ENCODE measurements at regions not wholly inside any gene's neighbourhood (a gene's known extent, or its start where the extent isn't known, plus 50 kb on each side); places are given as distances from the start of the nearest gene placed in this dataset.
"Not testable (repeated sequence)": the region's sequence is repeated elsewhere in the genome, so short reads cannot be mapped to it uniquely, and the experiment has no call there.

GRCh38 chr5:39670955-39671354, 246.2 kb upstream of the DAB2 start:
- DNase-seq (no peak), ATAC-seq (no peak)
- Mint-ChIP-seq H3K4me1 (ENCODE audit: low read depth) (no peaks in the 10 kb centered on the region), H3K36me3 (ENCODE audit: insufficient read depth) (no peaks in the 10 kb centered on the region), H3K9me3 (no peaks in the 10 kb centered on the region), H3K4me3 (no peak overlapping the region), H3K27me3 (ENCODE audit: low read depth) (peaks cover 13% of the 10 kb centered on the region)

GRCh38 chr5:39670391-39670790, 245.6 kb upstream of the DAB2 start:
- no peaks in the 10 kb centered on the region for H3K9me3 Mint-ChIP-seq
- no peaks in the 10 kb centered on the region for H3K4me1 Mint-ChIP-seq (ENCODE audit: low read depth)
- DNase-seq (no peak), ATAC-seq (no peak)
- no peaks in the 10 kb centered on the region for H3K36me3 Mint-ChIP-seq (ENCODE audit: insufficient read depth)
- H3K4me3 Mint-ChIP-seq, result no peak overlapping the region
- peaks cover 12% of the 10 kb centered on the region for H3K27me3 Mint-ChIP-seq (ENCODE audit: low read depth)

DNA sequence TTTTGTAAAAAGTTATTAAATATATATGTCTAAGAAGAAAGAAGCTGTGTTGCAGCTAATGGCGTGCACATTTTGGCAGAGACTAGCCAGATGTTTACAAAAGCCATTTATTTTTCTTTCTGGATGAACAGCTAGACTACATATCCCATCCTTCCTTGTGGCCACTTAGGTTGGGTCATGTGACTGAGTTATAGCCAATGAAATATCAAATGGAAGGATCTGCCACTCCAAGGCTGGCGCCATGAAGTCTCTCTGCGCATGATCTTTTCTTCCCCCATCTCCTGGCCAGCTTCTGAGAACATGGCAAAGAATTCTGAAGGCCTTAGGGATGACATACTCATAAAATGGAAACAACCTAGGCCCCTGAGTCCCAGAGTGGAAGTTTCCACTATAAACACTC, 244.2 kb upstream of the DAB2 start:
- H3K36me3 Mint-ChIP-seq (ENCODE audit: insufficient read depth), result no peaks in the 10 kb centered on the region
- ATAC-seq, result no peak

GRCh38 chr5:39665328-39665727, 240.5 kb upstream of the DAB2 start:
- Mint-ChIP-seq H3K27me3 (ENCODE audit: low read depth) (peaks cover 4% of the 10 kb centered on the region), H3K9me3 (no peaks in the 10 kb centered on the region), H3K36me3 (ENCODE audit: insufficient read depth) (no peaks in the 10 kb centered on the region), H3K4me1 (ENCODE audit: low read depth) (peaks cover 7% of the 10 kb centered on the region), H3K4me3 (no peak overlapping the region)
- no peak for DNase-seq
- no peak for ATAC-seq

More for the DNA sequence above, 244.2 kb upstream of the DAB2 start:
- no peak for DNase-seq
- Mint-ChIP-seq H3K9me3 (no peaks in the 10 kb centered on the region), H3K4me1 (ENCODE audit: low read depth) (no peaks in the 10 kb centered on the region), H3K4me3 (no peak overlapping the region), H3K27me3 (ENCODE audit: low read depth) (peaks cover 10% of the 10 kb centered on the region)

- DNase-seq (no peak), ATAC-seq (no peak)
- peaks cover 19% of the 10 kb centered on the region for H3K4me1 Mint-ChIP-seq (ENCODE audit: low read depth)
- no peaks in the 10 kb centered on the region for H3K9me3 Mint-ChIP-seq
- H3K4me3 Mint-ChIP-seq, result no peak overlapping the region
- H3K36me3 Mint-ChIP-seq (ENCODE audit: insufficient read depth), result no peaks in the 10 kb centered on the region
- H3K27me3 Mint-ChIP-seq (ENCODE audit: low read depth), result peaks cover 2% of the 10 kb centered on the region
Measured at GRCh38 chr5:39662945-39663344, 238.2 kb upstream of the DAB2 start.

- DNase-seq (no peak), ATAC-seq (no peak)
- Mint-ChIP-seq H3K4me1 (ENCODE audit: low read depth) (peaks cover 28% of the 10 kb centered on the region), H3K36me3 (ENCODE audit: insufficient read depth) (no peaks in the 10 kb centered on the region), H3K9me3 (no peaks in the 10 kb centered on the region), H3K4me3 (no peak overlapping the region), H3K27me3 (ENCODE audit: low read depth) (peaks cover 7% of the 10 kb centered on the region)
Measured at GRCh38 chr5:39661026-39661779, 236.4 kb upstream of the DAB2 start.

- Mint-ChIP-seq H3K4me1 (ENCODE audit: low read depth) (peaks cover 28% of the 10 kb centered on the region), H3K4me3 (no peak overlapping the region), H3K27me3 (ENCODE audit: low read depth) (peaks cover 8% of the 10 kb centered on the region), H3K36me3 (ENCODE audit: insufficient read depth) (no peaks in the 10 kb centered on the region), H3K9me3 (no peaks in the 10 kb centered on the region)
- ATAC-seq, result no peak
- no peak for DNase-seq
Measured at GRCh38 chr5:39660020-39660419, 235.2 kb upstream of the DAB2 start.

- H3K4me1 Mint-ChIP-seq (ENCODE audit: low read depth), result peaks cover 28% of the 10 kb centered on the region
- no peaks in the 10 kb centered on the region for H3K9me3 Mint-ChIP-seq
- ATAC-seq (no peak), DNase-seq (no peak)
- no peaks in the 10 kb centered on the region for H3K36me3 Mint-ChIP-seq (ENCODE audit: insufficient read depth)
- no peak overlapping the region for H3K4me3 Mint-ChIP-seq
- H3K27me3 Mint-ChIP-seq (ENCODE audit: low read depth), result peaks cover 8% of the 10 kb centered on the region
Measured at GRCh38 chr5:39658866-39659265, 234.1 kb upstream of the DAB2 start.

DNA sequence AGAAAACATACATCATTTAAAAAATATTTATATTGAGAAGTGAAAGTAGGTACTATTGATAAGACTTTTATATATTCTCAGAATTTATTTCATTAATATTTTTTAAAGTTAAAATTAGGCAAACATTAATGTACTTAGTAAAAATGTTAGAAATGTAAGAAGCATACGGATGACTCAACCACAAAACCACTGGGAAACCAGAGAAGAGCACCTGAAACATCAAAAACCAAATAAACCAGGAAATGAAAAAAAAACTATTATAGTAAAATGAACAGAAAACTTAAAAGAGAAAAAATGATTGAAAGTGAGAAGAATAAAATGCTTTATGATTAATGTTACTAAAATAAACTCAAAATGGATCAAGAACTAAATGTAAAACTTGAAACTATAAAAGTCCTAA, 233.2 kb upstream of the DAB2 start:
- Mint-ChIP-seq H3K4me3 (no peak overlapping the region), H3K4me1 (ENCODE audit: low read depth) (peaks cover 28% of the 10 kb centered on the region), H3K9me3 (no peaks in the 10 kb centered on the region), H3K36me3 (ENCODE audit: insufficient read depth) (no peaks in the 10 kb centered on the region), H3K27me3 (ENCODE audit: low read depth) (peaks cover 8% of the 10 kb centered on the region)
- peak in 1 of 2 donors; percentile 38 for ATAC-seq
- DNase-seq, result no peak

DNA sequence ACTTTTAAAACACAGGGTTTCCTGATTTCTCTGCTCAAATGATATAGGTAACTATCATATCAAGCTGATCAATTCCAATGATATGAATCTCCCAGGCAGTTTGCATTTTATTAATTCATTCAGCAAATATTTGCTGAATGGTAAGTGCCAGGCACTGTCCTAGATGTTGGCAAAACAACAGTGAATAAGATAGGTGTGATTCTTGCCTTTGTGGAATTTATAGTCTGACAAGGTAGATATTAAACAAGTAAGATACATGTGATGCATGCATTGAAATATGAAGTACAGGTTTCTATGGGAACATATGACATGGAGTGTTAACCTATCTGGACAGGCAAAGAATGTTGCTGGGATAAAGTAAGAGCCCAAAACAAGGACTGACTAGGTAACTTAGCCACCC, 231.8 kb upstream of the DAB2 start:
- no peak for ATAC-seq
- no peaks in the 10 kb centered on the region for H3K36me3 Mint-ChIP-seq (ENCODE audit: insufficient read depth)
- H3K4me3 Mint-ChIP-seq, result no peak overlapping the region
- H3K27me3 Mint-ChIP-seq (ENCODE audit: low read depth), result peaks cover 8% of the 10 kb centered on the region
- no peaks in the 10 kb centered on the region for H3K9me3 Mint-ChIP-seq
- peaks cover 27% of the 10 kb centered on the region for H3K4me1 Mint-ChIP-seq (ENCODE audit: low read depth)
- DNase-seq, result no peak

DNA sequence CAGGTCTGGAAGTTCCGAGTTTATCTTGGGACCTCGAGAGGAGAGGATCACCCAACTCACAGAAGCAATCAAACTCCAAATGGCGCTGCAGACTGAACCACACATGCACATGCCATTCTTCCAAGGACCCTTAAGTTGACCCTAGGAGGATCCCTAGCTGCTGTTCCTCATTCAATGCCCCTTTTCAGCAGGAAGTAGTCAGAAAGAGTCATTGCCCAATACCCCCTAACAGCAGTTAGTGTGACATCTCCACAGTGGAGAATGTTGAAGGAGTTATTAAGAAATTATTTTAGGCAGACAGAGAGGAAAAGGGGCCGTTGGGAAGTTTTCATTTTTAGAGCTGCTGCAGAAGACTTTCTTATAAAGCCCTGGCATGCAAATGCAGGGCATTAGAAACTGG, 229.9 kb upstream of the DAB2 start:
- peaks cover 20% of the 10 kb centered on the region for H3K4me1 Mint-ChIP-seq (ENCODE audit: low read depth)
- no peaks in the 10 kb centered on the region for H3K36me3 Mint-ChIP-seq (ENCODE audit: insufficient read depth)
- no peaks in the 10 kb centered on the region for H3K9me3 Mint-ChIP-seq
- DNase-seq, result no peak
- no peak for ATAC-seq
- no peak overlapping the region for H3K4me3 Mint-ChIP-seq
- peaks cover 6% of the 10 kb centered on the region for H3K27me3 Mint-ChIP-seq (ENCODE audit: low read depth)

DNA sequence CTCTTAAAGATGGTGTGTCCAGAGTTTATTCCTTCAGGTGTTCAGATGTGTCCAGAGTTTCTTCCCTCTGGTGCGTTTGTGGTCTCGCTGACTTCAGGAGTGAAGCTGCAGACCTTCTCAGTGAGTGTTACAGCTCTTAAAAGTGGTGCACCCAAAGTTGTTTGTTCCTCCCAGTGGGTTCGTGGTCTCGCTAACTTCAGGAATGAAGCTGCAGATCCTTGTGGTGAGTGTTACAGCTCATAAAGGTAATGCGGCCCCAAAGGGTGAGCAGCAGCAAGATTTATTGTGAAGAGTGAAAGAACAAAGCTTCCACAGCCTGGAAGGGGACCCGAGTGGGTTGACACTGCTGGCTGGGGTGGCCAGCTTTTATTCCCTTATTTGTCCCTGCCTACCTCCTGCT, 227.7 kb upstream of the DAB2 start:
- ATAC-seq; H3K4me3 Mint-ChIP-seq; H3K4me1 Mint-ChIP-seq (ENCODE audit: low read depth); H3K27me3 Mint-ChIP-seq (ENCODE audit: low read depth); DNase-seq; H3K36me3 Mint-ChIP-seq (ENCODE audit: insufficient read depth); H3K9me3 Mint-ChIP-seq: not testable (repeated sequence)

DNA sequence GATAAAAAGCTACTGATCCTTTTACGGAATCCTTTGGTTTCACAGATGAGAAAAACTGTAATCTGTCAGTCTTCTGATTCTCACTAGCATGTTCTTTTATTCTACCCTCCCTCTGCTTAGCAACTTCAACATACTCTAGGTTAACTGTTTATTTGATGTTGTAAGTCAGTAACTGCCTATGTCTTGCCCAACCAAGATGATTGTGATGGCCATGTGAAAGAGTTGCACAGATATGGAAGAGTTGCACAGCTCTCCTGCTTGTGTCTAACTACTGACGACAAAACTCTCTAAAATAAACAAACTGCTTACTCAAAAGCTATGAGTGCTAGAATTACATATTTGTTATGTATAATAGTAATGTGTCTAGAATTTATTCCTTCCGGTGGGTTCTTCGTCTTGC, 227.3 kb upstream of the DAB2 start:
- Mint-ChIP-seq H3K27me3 (ENCODE audit: low read depth) (peaks cover 6% of the 10 kb centered on the region), H3K4me3 (no peak overlapping the region), H3K9me3 (no peaks in the 10 kb centered on the region), H3K4me1 (ENCODE audit: low read depth) (peaks cover under 1% of the 10 kb centered on the region), H3K36me3 (ENCODE audit: insufficient read depth) (no peaks in the 10 kb centered on the region)
- no peak for ATAC-seq
- no peak for DNase-seq

GRCh38 chr5:39650008-39650762, 225.4 kb upstream of the DAB2 start:
- DNase-seq (no peak), ATAC-seq (no peak)
- H3K27me3 Mint-ChIP-seq (ENCODE audit: low read depth), result peaks cover 2% of the 10 kb centered on the region
- no peaks in the 10 kb centered on the region for H3K9me3 Mint-ChIP-seq
- H3K36me3 Mint-ChIP-seq (ENCODE audit: insufficient read depth), result no peaks in the 10 kb centered on the region
- no peaks in the 10 kb centered on the region for H3K4me1 Mint-ChIP-seq (ENCODE audit: low read depth)
- H3K4me3 Mint-ChIP-seq, result no peak overlapping the region

GRCh38 chr5:39648848-39649227, 224.1 kb upstream of the DAB2 start:
- peaks cover 2% of the 10 kb centered on the region for H3K27me3 Mint-ChIP-seq (ENCODE audit: low read depth)
- H3K4me1 Mint-ChIP-seq (ENCODE audit: low read depth), result no peaks in the 10 kb centered on the region
- ATAC-seq (no peak), DNase-seq (no peak)
- no peaks in the 10 kb centered on the region for H3K9me3 Mint-ChIP-seq
- H3K36me3 Mint-ChIP-seq (ENCODE audit: insufficient read depth), result no peaks in the 10 kb centered on the region
- H3K4me3 Mint-ChIP-seq, result no peak overlapping the region
